Glomerular endothelial cell (primary cell): ENCODE measurements at regions not wholly inside any gene's neighbourhood (a gene's known extent, or its start where the extent isn't known, plus 50 kb on each side); places are given as distances from the start of the nearest gene placed in this dataset.
"Not testable (repeated sequence)": the region's sequence is repeated elsewhere in the genome, so short reads cannot be mapped to it uniquely, and the experiment has no call there.

ENCODE experiments used
- DNase-seq: peaks from one replicate; pipeline ENCODE4 v3.0.0-alpha.2; 2011; ENCODE audit warnings: low read depth, low spot score; ENCODE audit errors: extremely low read depth

- no peak for DNase-seq
These were observed 90.1 kb downstream of the NCOR2 start for GRCh38 chr12:124477107-124477915.

- no peak for DNase-seq
These were observed 91.4 kb downstream of the NCOR2 start for GRCh38 chr12:124476011-124476400.

GRCh38 chr12:124475295-124476010 is 92.0 kb downstream of the NCOR2 start:
- no peak for DNase-seq

GRCh38 chr12:124474709-124475108 is 92.7 kb downstream of the NCOR2 start:
- no peak for DNase-seq

GRCh38 chr12:124472690-124473279 is 94.6 kb downstream of the NCOR2 start:
- no peak for DNase-seq

- no peak for DNase-seq
These were observed 95.6 kb downstream of the NCOR2 start for GRCh38 chr12:124471828-124472227.

- DNase-seq = no peak
These were observed 96.6 kb downstream of the NCOR2 start for GRCh38 chr12:124470806-124471205.

GRCh38 chr12:124470139-124470538 is 97.3 kb downstream of the NCOR2 start:
- no peak for DNase-seq

- no peak for DNase-seq
These were observed 98.1 kb downstream of the NCOR2 start for GRCh38 chr12:124469193-124469888.

GRCh38 chr12:124467549-124467948 is 99.9 kb downstream of the NCOR2 start:
- not testable (repeated sequence) for DNase-seq

GRCh38 chr12:124466216-124467128 is 100.9 kb downstream of the NCOR2 start:
- DNase-seq = no peak

- no peak for DNase-seq
These were observed 101.9 kb downstream of the NCOR2 start for GRCh38 chr12:124465473-124465872.

- DNase-seq = no peak
These were observed 102.6 kb downstream of the NCOR2 start for GRCh38 chr12:124464830-124465229.

GRCh38 chr12:124464062-124464461 is 103.3 kb downstream of the NCOR2 start:
- no peak for DNase-seq

GRCh38 chr12:124463341-124463921 is 104.0 kb downstream of the NCOR2 start:
- no peak for DNase-seq

GRCh38 chr12:124462750-124463149 is 104.7 kb downstream of the NCOR2 start:
- no peak for DNase-seq

GRCh38 chr12:124461851-124462623 is 105.4 kb downstream of the NCOR2 start:
- no peak for DNase-seq

GRCh38 chr12:124461241-124461673 is 106.2 kb downstream of the NCOR2 start:
- DNase-seq = no peak

- DNase-seq = no peak
These were observed 106.6 kb downstream of the NCOR2 start for GRCh38 chr12:124460771-124461170.
